ENCODE measurements at regions not wholly inside any gene's neighbourhood (a gene's known extent, or its start where the extent isn't known, plus 50 kb on each side); places are given as distances from the start of the nearest gene placed in this dataset.

- H3K27ac ChIP-seq, result no peak overlapping the region
- TF ChIP-seq ZFX (IDR thresholded peaks at IDR 0.05), result no peak
- TF ChIP-seq CTCF (conservative IDR thresholded peaks at IDR 0.05), result no peak
Measured at GRCh38 chr13:84994582-84994981, 804.6 kb downstream of the SLITRK6 start.

GRCh38 chr13:84985860-84986259, 813.4 kb downstream of the SLITRK6 start:
- no peak for TF ChIP-seq ZFX (IDR thresholded peaks at IDR 0.05)
- peak; percentile 16 for TF ChIP-seq CTCF (conservative IDR thresholded peaks at IDR 0.05)
- H3K27ac ChIP-seq, result no peak overlapping the region

GRCh38 chr13:84983321-84983720, 815.9 kb downstream of the SLITRK6 start:
- no peak for TF ChIP-seq ZFX (IDR thresholded peaks at IDR 0.05)
- no peak for TF ChIP-seq CTCF (conservative IDR thresholded peaks at IDR 0.05)
- H3K27ac ChIP-seq, result no peak overlapping the region

- no peak overlapping the region for H3K27ac ChIP-seq
Measured at GRCh38 chr13:84980571-84980970, 818.6 kb downstream of the SLITRK6 start.

GRCh38 chr13:84978851-84979250, 820.4 kb downstream of the SLITRK6 start:
- no peak overlapping the region for H3K27ac ChIP-seq
- TF ChIP-seq ZFX (IDR thresholded peaks at IDR 0.05) (no peak), CTCF (conservative IDR thresholded peaks at IDR 0.05) (no peak)

More at GRCh38 chr13:84980571-84980970, 818.6 kb downstream of the SLITRK6 start:
- TF ChIP-seq ZFX (IDR thresholded peaks at IDR 0.05) (no peak), CTCF (conservative IDR thresholded peaks at IDR 0.05) (no peak)

- H3K27ac ChIP-seq, result no peak overlapping the region
- no peak for TF ChIP-seq CTCF (conservative IDR thresholded peaks at IDR 0.05)
- TF ChIP-seq ZFX (IDR thresholded peaks at IDR 0.05), result no peak
Measured at GRCh38 chr13:84973661-84974060, 825.6 kb downstream of the SLITRK6 start.

GRCh38 chr13:84972907-84973306, 826.3 kb downstream of the SLITRK6 start:
- TF ChIP-seq ZFX (IDR thresholded peaks at IDR 0.05) (no peak), CTCF (conservative IDR thresholded peaks at IDR 0.05) (no peak)
- H3K27ac ChIP-seq, result no peak overlapping the region
